Lower lobe of right lung (tissue), 2 donors: ENCODE measurements at regions not wholly inside any gene's neighbourhood (a gene's known extent, or its start where the extent isn't known, plus 50 kb on each side); places are given as distances from the start of the nearest gene placed in this dataset.
"Not testable (repeated sequence)": the region's sequence is repeated elsewhere in the genome, so short reads cannot be mapped to it uniquely, and the experiment has no call there.

Experiments used
- ATAC-seq, 2 donors: fragments of 200-7000 bp; cut with Tn5 transposase; one replicate each; pipeline ENCODE4 v1.9.1; 2020 to 2022; ENCODE audit warnings: mild to moderate bottlenecking in 2 of 2, moderate library complexity in 2 of 2
- DNase-seq: peaks from one replicate; pipeline ENCODE4 v3.0.0-alpha.2; 2020
- H3K27ac ChIP-seq: fragments of 200-600 bp; one replicate; pipeline ENCODE4 v1.8.0; 2022
- H3K27me3 ChIP-seq: fragments of 200-600 bp; one replicate; pipeline ENCODE4 v1.8.0; 2022; ENCODE audit warnings: low read depth
- H3K36me3 ChIP-seq: fragments of 200-600 bp; one replicate; pipeline ENCODE4 v1.8.0; 2022; ENCODE audit warnings: mild to moderate bottlenecking
- H3K4me1 ChIP-seq: fragments of 200-600 bp; one replicate; pipeline ENCODE4 v1.8.0; 2022
- H3K4me3 ChIP-seq: fragments of 200-600 bp; one replicate; pipeline ENCODE4 v1.8.0; 2022; ENCODE audit warnings: mild to moderate bottlenecking
- H3K9me3 ChIP-seq: fragments of 200-600 bp; one replicate; pipeline ENCODE4 v1.8.0; 2022
- intact Hi-C: fragments of 100-400 bp; cut with DNase I; formaldehyde crosslinking; loops from one replicate; pipeline ENCODE4 v1.11.0; 2022
- TF ChIP-seq, protein P1 (sequence below): fragments of 200-600 bp; IDR thresholded peaks from one replicate; pipeline ENCODE4 v1.8.0; 2022; ENCODE audit warnings: antibody characterized with exemption, mild to moderate bottlenecking
- donor health status: DM: no; HTN: yes; CAD: no; lungs with severe emphysema.

DNA sequence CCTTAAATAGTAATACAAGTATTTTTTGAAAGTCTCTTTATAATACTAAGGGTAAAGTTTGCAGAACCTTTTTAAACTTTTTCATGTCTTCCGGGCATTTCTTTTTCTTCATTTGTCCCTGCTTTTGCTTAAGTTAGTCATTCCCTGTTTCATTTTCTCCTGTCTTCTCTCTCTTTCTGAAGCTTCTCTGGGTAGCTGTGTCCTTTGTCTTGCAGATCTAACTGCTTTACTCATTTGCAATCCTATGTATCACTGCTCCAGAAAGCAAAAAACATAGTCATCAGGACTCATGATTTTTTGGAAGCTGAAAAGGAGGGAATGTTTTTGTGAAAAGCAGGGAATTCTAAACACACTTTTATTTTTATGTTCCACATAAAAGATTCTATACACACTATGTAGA, 301.7 kb downstream of the MRPS30 start:
- TF ChIP-seq, protein P1, sequence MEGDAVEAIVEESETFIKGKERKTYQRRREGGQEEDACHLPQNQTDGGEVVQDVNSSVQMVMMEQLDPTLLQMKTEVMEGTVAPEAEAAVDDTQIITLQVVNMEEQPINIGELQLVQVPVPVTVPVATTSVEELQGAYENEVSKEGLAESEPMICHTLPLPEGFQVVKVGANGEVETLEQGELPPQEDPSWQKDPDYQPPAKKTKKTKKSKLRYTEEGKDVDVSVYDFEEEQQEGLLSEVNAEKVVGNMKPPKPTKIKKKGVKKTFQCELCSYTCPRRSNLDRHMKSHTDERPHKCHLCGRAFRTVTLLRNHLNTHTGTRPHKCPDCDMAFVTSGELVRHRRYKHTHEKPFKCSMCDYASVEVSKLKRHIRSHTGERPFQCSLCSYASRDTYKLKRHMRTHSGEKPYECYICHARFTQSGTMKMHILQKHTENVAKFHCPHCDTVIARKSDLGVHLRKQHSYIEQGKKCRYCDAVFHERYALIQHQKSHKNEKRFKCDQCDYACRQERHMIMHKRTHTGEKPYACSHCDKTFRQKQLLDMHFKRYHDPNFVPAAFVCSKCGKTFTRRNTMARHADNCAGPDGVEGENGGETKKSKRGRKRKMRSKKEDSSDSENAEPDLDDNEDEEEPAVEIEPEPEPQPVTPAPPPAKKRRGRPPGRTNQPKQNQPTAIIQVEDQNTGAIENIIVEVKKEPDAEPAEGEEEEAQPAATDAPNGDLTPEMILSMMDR, result no peak
- H3K36me3 ChIP-seq, result no peaks in the 10 kb centered on the region
- H3K27me3 ChIP-seq, result no peaks in the 10 kb centered on the region
- no peaks in the 10 kb centered on the region for H3K4me1 ChIP-seq
- H3K27ac ChIP-seq, result no peak overlapping the region
- DNase-seq, result no peak
- H3K9me3 ChIP-seq, result no peaks in the 10 kb centered on the region
- ATAC-seq, result no peak
- H3K4me3 ChIP-seq, result no peak overlapping the region
- intact Hi-C loops, result no loop called here

- no peak overlapping the region for H3K27ac ChIP-seq
- H3K4me1 ChIP-seq, result no peaks in the 10 kb centered on the region
- intact Hi-C loops, result no loop called here
- no peaks in the 10 kb centered on the region for H3K36me3 ChIP-seq
- DNase-seq (no peak), ATAC-seq (no peak)
- no peaks in the 10 kb centered on the region for H3K9me3 ChIP-seq
- no peaks in the 10 kb centered on the region for H3K27me3 ChIP-seq
- no peak overlapping the region for H3K4me3 ChIP-seq
- TF ChIP-seq, protein P1, result no peak
Observed at GRCh38 chr5:45113726-45114125, 305.0 kb downstream of the MRPS30 start.

GRCh38 chr5:45132972-45133371, 324.2 kb downstream of the MRPS30 start:
- DNase-seq (no peak), ATAC-seq (no peak)
- no peak overlapping the region for H3K4me3 ChIP-seq
- H3K4me1 ChIP-seq, result no peaks in the 10 kb centered on the region
- intact Hi-C loops, result no loop called here
- no peaks in the 10 kb centered on the region for H3K27me3 ChIP-seq
- no peaks in the 10 kb centered on the region for H3K9me3 ChIP-seq
- no peaks in the 10 kb centered on the region for H3K36me3 ChIP-seq
- H3K27ac ChIP-seq, result no peak overlapping the region
- TF ChIP-seq, protein P1, result no peak

DNA sequence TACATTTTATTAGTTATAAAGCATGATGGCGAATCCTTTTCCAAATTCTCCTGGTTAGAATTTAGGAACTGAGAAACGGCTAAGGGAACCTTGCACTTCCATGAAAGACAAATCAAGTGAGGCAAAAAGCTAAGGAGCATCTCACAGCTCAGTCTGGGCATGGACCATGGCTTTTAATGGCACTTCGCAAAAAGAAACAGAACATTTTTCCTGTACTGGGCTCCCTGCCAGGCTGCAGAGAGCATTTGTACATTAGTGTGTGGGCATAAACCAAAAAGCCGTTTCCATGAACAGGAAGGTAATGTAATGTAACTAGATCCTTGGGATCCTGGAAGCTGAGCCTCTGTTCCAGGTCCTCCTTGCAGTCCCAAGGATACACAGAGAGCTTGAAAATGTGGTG, 354.2 kb downstream of the MRPS30 start:
- ATAC-seq, result no peak
- H3K4me3 ChIP-seq, result no peak overlapping the region
- intact Hi-C loops, result no loop called here
- DNase-seq, result no peak
- TF ChIP-seq, protein P1, result no peak
- H3K36me3 ChIP-seq, result no peaks in the 10 kb centered on the region
- no peaks in the 10 kb centered on the region for H3K4me1 ChIP-seq
- H3K27me3 ChIP-seq, result no peaks in the 10 kb centered on the region
- H3K27ac ChIP-seq, result no peak overlapping the region
- no peaks in the 10 kb centered on the region for H3K9me3 ChIP-seq

DNA sequence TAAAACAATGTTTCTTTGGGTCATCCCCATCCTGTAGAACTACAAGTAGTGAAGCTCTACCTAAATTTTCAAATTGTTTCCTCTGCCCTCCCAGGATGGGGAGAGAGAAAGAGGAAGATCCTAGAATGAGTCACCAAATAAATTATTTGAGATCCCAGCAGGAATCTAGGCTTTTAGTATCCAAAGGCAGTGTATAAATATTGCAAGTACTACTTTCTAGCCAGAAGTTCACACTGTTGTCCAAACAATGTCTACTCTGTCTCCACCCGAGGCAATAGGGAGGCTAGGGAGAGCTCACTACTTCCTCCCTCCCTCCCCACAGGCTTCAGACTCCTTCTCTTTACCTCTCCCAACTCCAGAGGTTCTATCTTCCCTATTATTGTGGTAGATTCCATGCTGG, 362.8 kb downstream of the MRPS30 start:
- intact Hi-C loops, result no loop called here
- H3K4me3 ChIP-seq, result no peak overlapping the region
- H3K36me3 ChIP-seq, result no peaks in the 10 kb centered on the region
- no peaks in the 10 kb centered on the region for H3K27me3 ChIP-seq
- DNase-seq (no peak), ATAC-seq (no peak)
- no peaks in the 10 kb centered on the region for H3K4me1 ChIP-seq
- H3K27ac ChIP-seq, result no peak overlapping the region
- TF ChIP-seq, protein P1, result no peak
- no peaks in the 10 kb centered on the region for H3K9me3 ChIP-seq

GRCh38 chr5:45172634-45173033, 363.9 kb downstream of the MRPS30 start:
- H3K27ac ChIP-seq, DNase-seq, intact Hi-C loops, H3K36me3 ChIP-seq, H3K4me3 ChIP-seq, ATAC-seq, H3K27me3 ChIP-seq, H3K4me1 ChIP-seq, H3K9me3 ChIP-seq: not testable (repeated sequence)
